Activated T-helper 1 cell treated with Interleukin-2 at 50 U/mL for 16 hours (primary cell): ENCODE measurements at regions not wholly inside any gene's neighbourhood (a gene's known extent, or its start where the extent isn't known, plus 50 kb on each side); places are given as distances from the start of the nearest gene placed in this dataset.
"Not testable (repeated sequence)": the region's sequence is repeated elsewhere in the genome, so short reads cannot be mapped to it uniquely, and the experiment has no call there.

Experiments
- DNase-seq: peaks from one replicate; pipeline ENCODE4 v3.0.0-alpha.2; 2020; ENCODE audit warnings: low read depth

DNA sequence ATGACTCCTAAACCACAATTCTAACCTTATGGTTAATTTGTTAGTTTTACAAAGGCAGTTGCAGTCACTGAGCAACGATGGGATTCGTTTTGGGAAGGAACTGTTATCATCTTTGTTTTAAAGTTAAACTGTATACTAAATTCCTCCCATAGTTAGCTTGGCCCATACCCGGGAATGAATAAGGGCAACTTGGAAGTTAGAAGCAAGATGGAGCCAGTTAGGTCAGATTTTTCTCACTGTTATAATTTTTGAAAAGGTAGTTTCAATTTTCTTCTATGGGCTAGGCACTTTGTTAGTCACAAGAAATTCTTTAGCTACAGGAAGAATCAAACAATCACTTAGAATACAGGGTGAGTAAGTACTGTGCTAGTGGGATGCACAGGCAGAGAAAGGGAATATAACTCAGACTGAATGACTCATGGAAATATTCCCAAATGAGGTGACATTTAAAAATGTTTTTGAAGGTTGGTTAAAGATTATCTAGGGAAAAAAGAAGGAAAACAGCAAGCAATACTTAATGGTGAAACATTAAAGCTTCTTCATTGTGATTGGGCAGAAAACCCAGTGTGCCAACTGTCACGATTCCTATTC is 153.6 kb downstream of the MAGEB17 start:
- DNase-seq: no peak

DNA sequence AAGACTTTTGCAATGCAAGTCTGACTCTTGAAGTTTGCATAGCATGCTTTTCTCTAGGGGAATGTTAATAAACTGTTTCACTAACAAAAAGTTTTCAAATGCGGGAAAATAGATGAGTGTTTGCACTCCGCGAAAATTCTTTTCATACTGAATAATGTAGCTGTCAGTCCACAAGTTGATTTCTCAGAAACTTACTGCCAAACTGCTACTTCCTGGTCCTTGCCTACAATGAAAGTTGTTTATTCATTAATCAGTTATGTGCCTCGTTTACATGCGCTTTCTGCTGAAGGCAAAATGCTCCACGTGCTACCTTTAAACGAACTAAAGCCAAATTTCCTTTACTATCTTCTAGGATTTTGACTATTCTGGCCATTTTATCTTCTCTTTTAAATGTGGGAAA is 166.2 kb downstream of the MAGEB17 start:
- DNase-seq: no peak

DNA sequence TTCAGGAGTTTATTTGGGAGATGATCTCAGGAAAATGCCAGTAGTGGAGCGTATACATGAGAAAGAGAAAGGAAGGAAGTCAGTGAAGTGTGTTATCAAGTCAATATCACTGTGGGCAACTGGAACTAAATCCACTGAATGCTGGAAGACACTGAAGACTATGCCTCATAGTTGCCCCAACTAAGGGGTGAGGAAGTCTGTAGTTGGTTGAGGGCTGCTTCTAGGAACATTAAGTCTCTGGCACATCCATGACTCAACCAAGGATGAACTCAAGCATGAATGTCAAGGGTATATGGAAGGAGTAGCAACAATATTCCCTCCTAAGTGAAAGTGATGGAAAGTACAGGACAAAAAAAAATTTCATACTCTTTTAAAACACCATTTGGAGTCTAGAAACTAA is 167.9 kb downstream of the MAGEB17 start:
- no peak for DNase-seq

DNA sequence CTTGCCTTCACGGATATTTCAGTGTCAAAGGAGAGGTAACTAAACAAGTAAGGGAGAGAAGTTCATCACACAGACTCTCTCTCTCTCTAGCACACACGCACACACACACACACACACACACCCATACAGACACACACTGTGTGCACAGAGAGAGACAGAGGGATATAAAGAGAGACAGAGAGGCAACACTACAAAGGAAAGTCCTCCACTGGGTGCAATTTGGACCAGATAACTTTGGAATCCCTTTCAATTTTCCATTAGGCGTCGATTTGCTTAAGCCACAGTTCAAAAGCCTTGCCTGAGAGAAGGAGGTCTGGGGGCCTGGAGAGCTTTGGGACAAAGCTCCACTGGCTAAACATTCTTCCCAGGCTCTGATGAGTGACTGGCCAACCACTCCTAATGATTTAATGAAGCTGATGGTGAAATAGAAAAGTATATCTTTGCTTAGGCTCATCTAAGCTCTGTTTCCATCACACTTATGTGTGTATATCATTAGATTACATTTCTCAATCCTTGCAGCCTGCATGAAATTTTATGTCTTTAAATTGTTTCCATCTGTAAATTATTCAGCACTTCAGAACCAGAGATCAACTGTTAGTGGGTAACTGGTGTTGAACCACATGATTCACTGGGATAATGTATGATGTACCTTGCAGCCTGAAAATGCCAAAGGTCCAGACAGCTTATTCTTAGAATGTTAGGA is 180.8 kb downstream of the MAGEB17 start:
- no peak for DNase-seq

DNA sequence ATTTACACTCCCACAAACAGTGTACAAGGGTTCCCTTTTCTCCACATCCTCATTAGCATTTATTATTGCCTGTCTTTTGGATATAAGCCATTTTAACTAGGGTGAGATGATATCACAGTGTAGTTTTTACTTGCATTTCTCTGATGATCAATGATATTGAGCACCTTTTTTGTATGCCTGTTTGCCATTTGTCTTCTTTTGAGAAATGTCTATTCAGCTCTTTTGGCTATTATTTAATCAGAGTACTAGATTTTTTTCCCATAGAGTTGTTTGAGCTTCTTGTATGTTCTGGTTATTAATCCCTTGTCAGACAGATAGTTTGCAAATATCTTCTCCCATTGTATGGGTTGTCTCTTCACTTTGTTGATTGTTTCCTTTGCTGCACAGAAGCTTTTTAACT is 190.6 kb downstream of the MAGEB17 start:
- no peak for DNase-seq

DNA sequence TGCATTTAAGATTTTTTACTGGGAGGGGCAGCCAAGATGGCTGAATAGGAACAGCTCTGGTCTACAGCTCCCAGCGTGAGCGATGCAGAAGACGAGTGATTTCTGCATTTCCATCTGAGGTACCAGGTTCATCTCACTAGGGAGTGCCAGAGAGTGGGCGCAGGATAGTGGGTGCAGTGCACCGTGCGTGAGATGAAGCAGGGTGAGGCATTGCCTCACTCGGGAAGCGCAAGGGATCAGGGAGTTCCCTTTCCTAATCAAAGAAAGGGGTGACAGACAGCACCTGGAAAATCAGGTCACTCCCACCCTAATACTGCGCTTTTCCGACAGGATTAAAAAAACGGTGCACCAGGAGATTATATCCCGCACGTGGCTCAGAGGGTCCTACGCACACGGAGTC is 192.8 kb downstream of the MAGEB17 start:
- not testable (repeated sequence) for DNase-seq

DNA sequence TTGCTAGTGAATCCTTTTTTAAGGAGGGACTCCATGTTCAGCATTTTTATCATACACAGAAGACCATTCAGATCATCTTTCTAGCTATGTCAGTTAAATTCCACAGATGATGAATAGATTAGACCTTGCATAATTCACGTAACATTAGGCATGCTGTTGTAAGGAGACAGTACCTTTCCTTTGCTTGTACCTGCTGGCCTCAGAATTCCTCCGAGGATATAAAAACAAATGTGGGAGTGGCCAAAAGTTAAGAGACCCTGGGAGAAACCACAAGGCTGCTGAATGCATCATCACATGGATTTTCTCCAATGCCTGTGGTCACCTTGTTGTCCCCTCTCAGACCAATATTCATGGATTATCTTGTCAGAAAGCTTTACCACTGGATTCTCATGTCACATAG is 201.4 kb downstream of the MAGEB17 start:
- no peak for DNase-seq

DNA sequence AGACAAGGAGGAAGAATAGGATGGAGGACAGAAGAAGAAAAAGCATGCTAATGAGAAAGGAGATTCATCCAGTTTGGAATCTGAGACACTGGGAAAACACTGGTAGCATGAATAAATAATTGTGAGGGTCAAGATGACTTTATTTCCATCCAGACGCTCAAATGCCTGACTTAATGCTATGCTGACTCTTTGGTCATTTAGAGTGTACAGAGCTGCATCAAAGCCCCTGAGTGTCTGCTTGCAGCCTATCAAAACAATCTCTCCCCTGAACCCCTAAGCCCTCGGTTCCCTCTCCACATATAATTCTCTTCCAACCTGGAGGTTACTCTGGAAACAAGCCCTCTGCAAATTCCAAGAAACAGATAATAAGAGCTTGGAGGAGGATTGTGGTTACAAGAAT is 208.8 kb downstream of the MAGEB17 start:
- DNase-seq: no peak

DNA sequence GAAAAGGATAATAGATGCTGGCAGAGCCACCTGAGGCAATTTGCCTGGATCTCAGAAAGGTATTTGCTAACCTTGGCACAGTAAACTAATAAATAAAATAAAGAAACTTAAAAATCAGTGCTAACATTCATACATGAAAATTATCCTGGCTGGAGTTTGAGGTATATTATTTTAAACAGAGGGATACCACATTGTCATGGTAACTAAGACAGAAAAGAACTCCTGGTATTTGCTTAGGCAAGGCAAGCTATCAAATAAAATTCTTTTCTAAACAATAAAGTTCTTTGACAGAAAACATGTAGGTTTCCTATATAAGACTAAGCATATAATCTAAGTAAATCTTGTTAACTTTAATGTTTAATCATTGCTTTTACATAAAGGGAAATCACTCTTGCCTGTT is 218.8 kb downstream of the MAGEB17 start:
- no peak for DNase-seq

DNA sequence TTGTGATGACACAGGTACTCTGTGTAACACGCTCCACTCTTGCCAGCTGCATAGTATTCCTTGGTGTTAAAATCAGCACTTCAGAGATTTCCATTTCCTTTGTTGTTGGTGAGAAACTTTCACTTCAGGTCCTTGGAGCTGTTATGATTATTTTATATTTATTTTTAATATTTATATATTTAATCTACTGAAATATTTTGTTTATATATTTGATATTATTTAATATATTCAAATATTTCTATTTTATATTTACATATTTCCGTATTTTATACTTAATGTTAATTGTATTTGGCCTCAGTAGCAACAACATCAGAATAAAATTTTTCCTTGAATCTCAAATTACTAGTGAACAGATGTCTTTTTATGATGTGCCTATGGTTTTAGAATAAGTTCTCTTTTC is 225.3 kb downstream of the MAGEB17 start:
- no peak for DNase-seq

DNA sequence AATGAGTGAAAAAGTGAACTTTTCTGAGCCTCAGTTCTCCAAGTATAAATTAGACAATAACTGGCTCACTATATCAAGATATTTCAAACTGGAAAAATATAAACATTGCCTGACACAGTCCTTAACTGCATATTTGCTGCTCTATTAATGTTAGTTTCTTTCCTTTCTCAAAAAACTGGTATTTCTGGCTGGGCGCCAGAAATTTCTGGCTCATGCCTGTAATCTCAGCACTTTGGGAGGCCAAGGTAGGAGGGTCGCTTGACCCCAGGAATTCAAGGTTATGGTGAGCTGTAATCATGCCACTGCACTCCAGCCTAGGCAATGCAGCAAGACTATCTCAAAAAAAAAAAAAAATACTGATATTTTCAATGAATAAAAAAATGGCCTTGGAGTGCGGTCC is 227.0 kb downstream of the MAGEB17 start:
- DNase-seq: no peak

DNA sequence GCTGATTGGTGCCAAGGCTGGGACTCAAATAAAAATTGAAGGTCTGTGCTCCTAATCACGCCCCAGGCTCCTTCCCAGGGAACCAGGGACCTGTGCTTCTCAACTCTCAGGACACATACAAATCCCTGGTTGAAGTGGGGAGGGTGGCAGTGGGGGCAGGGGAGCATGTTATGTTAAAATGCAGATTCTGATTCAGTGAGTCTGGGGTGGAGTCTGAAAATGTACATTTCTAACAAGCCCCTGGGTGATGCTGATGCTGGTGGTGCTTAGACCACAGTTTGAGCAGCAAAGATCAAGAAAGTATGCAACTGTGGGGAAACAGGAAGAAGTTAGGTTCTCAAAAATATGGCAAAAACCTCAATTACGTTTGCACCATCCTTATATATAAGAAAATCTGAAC is 236.5 kb downstream of the MAGEB17 start:
- no peak for DNase-seq

DNA sequence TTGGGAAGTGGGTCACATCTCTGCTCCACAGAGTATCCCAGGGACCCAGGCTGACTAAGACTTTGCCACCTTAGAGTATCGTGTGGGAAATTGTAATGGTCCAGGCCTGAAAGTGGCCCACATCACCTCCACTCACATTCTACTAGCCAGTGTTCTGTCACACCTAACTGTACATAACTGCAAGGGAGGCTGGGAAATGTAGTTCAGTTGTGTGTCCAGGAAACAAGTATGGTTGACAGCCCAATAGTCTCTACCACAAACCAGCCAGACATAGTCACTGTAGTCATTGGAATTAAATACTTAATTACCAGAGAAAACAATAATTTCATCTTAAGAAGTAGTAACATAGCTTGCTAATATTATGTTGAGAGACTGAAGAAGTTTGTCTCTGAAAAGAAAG is 233.4 kb upstream of the S100G start:
- DNase-seq: no peak

DNA sequence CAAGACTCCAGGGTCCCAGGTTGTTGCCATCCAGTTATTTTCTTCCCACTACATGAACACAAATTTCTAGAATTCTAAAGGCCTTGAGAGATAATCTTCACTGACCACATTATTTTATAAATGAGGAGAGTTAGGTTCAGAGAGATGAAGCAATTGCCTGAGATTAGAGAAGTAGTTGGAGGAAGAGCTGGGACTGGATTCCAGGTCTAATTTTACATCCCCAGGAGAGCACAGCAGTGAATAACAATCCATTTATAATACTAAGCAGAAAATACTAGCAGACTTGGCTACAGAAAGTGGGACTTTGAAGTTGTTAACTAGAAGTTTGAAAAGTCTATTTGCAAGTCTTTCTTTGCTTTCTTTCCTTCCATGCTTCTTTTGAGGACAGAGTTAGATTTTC is 231.3 kb upstream of the S100G start:
- DNase-seq: no peak

DNA sequence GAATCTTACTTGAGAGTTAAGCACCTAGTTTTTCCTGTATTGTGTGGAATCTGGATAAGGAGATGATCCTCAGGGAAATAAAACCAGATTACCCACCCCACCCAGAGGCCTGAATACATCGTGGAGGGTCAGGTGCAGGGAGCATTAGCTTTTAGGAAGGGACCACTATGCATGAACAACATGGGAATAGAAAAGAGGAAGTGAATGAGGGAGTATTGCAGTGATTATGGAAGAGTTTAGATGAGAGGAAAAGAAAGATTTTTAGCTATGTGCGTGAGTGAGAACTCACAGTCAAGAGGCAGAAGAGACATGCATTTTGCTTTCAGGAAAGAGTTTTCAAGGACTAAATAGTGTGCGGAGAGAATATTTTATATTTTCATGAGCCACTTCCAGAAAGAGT is 222.3 kb upstream of the S100G start:
- no peak for DNase-seq

DNA sequence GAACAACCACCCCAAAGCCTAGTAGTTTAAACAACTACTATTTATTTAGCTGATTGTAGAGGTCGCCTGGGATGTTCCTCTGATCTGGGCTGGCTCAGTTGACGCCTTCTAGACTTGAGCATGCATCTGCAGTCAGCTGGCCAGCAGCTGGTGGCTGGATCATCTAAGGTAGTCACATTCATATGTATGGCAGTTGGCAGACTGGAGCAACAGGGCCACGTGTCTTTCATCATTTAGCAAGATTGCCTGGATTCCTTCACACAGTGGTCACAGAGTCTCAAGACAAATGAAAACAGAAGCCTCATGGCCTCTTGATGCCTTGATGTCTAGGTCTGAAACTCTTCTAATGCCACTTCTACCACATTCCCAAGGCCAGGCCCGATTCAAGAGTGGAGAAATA is 220.6 kb upstream of the S100G start:
- no peak for DNase-seq

DNA sequence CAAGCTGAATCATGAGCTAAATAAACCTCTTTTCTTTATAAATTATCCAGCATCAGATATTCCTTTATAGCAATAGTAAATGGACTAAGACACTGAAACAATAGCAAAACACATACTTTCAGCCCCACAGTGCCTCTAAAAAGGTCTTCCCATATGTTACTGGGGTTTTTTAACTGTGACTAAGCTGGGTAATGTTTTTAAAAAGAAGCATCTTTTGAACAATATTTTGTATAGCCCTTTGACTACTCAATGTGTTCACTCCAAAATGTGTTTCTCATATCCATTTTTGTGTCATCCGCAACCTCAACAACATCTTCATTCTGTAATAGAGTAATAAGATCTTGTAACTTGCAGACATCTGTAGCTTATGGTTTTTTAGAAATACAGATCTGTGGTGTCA is 218.7 kb upstream of the S100G start:
- no peak for DNase-seq

DNA sequence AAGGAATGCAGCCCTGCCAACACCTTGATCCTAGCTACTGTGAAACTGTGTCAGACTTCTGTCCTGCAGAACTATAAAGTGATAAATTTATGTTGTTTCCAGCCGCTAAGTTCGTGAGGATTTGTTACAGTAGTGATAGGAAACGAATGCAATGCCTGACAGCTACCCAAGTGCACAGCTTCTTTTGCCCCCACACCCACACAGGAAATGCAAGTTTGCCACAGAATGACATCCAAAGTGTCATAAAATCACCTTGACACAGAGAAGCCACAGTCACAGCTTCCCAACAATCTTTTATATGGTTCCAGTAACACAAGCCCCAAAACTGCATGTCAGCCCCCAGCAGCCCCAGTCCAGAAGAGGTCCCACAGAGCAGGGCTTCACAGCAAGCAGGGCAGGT is 216.9 kb upstream of the S100G start:
- no peak for DNase-seq

DNA sequence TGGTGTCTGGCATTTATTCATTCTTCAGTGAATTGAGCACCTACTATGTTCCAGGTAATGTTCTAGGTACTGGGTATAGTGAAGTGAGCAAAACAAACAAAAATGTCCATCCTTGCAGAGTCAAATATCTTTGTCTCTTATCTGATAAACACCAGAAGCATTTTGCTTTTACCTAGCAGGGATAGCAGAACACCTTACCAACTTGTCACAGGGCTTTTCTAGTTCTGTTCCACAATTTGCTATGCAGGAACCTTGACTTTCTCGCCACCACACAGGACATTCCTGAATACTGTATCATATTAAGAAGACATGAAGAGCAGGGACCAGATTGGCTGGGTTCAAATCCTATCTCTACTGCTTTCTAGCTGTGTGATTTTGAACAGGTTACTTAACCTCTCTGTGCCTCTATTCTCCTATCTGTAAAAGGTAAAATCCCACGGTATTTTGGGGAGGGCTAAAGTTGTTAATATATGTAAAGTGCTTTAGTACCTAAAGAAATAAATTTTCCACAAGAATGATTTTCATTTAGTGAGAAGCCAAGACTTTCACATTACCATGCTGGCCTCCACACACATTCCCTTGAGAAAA is 214.5 kb upstream of the S100G start:
- DNase-seq: no peak

DNA sequence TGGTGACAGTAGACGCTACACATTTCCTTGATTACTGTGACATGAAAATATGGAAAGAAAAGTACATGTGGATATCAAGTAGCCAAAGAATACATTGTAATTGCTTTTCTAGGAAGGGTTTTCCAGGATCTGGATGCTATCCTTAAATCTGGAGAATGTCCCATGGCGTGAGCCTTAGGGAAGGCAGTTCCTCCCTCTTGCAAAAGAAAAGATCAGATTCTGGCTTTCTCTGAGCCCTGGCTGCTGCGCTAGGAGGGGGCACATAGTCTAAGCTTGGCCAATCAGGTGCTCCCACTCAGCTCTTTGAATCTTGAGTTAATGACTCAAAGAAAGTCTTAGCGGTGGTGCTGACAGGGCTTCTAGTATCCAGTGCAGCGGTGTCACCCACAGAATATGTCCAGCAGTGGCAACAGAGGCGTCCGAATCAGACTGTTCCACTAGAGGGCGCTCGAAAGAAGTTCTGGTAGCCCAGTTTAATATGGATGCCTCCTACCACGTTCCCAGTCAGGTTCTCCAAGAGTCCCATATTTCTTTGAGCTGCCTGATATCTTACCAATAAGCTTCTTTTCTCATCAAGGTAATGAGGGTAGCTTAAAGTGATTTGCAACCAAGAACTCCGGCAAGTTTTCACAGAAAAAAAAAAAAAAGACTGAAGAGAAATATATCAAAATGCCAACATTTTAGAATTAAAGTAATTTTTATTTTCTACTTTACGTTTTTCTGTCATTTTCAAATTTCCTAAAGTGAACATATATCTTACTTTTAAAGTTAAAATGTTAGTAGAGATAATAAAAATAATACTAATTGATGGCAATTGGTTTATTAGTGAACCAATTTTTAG is 213.4 kb upstream of the S100G start:
- DNase-seq: peak; percentile 17

DNA sequence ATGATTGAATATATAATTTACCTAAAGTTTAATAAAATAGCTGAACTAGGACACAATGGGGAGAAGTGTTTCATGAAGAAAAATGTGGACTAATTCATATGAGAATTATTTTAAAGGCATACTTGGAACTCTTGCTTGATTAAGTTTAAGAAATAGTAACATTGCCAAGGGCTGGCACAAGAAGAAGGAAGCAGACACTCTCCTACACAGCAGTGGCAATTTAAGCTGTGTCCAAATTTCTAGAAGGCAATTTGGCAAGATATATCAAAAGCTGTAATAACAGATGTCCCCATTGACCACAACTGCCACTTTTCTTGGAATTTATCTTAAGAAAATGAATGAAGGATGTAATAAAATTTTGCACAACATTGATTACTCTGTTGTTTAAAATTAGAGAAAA is 209.5 kb upstream of the S100G start:
- DNase-seq: no peak

DNA sequence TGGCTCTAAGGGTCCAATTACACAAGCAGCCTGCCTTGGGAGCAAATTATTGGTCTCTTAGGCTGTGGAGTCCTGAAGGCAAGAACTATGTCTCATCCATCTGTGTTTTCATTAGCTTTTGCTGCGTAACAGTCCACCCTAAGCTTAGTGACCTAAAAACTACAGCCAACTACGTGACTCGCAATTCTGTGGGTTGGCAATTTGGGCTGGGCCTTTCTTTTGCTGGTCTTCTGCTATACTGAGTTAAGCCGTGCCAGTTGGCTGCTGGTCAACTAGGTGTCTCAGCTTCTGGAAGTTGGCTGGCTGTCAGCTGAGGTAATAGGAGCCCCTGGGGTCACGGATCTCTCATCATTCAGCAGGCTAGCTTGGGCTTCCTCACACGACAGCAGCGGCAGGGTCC is 205.6 kb upstream of the S100G start:
- DNase-seq: no peak

DNA sequence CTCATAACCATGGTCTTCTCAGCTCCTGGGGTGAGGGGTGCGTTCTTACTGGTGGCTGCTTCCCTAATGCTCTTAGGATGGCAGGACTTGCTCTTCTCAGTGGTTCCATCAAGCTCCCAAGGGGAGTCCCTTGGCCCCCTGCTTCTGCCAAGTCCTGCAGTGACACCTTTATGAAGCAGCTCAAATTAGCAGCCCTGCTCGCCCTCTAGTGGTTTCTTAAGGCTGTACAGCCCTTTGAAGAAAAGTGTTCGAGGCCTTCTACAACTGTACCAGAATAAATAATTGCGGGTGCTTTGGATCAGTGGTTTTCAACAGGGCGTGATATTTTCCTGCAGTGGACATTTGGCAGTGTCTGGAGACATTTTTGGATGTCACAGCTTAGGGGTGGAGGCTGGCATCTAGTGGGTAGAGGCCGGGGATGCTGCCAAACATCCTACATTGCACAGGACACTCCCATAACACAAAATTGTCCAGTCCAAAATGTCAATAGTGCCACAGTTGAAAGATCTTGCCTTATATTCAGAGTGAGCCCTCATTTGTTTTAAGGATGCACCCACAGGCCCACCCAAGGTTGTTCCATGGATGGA is 204.7 kb upstream of the S100G start:
- DNase-seq: peak; percentile 11
